LNCaP clone FGC (cell line): ENCODE measurements at regions not wholly inside any gene's neighbourhood (a gene's known extent, or its start where the extent isn't known, plus 50 kb on each side); places are given as distances from the start of the nearest gene placed in this dataset.

Source experiments
- DNase-seq: peaks from one replicate; pipeline ENCODE4 v3.0.0-alpha.2; 2011; ENCODE audit warnings: low read depth
- H3K4me3 ChIP-seq: 2 replicates; pipeline ENCODE4 v1.5.1; 2011; ENCODE audit warnings: mild to moderate bottlenecking, low read depth, low read length, control low read depth
- TF ChIP-seq, protein P1 (sequence below): IDR thresholded peaks from 2 replicates; pipeline ENCODE4 v1.5.1; 2012; ENCODE audit warnings: mild to moderate bottlenecking; ENCODE audit not compliant: control insufficient read depth, insufficient read depth; ENCODE audit errors: extremely low read depth

DNA sequence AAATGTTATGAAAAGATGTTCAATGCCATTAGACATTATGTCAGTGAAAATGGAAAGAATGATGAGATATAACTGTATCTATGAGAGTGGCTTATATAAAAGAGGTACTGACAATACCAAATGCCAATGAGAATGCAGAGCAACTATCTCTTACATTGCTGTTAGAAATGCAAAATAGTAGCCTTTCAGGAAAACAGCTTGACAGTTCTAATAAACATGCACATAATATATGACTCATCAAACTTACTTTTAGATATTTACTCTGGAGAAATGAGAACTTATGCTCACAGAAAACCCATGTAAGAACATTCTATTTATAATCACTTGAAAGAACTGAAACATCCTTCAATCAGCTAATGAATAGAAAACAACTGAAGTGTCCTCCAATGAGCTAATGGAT lies 996.7 kb upstream of the ADGRL4 start:
- TF ChIP-seq, protein P1, sequence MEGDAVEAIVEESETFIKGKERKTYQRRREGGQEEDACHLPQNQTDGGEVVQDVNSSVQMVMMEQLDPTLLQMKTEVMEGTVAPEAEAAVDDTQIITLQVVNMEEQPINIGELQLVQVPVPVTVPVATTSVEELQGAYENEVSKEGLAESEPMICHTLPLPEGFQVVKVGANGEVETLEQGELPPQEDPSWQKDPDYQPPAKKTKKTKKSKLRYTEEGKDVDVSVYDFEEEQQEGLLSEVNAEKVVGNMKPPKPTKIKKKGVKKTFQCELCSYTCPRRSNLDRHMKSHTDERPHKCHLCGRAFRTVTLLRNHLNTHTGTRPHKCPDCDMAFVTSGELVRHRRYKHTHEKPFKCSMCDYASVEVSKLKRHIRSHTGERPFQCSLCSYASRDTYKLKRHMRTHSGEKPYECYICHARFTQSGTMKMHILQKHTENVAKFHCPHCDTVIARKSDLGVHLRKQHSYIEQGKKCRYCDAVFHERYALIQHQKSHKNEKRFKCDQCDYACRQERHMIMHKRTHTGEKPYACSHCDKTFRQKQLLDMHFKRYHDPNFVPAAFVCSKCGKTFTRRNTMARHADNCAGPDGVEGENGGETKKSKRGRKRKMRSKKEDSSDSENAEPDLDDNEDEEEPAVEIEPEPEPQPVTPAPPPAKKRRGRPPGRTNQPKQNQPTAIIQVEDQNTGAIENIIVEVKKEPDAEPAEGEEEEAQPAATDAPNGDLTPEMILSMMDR, result no peak
- no peak for DNase-seq
- no peak overlapping the region for H3K4me3 ChIP-seq

DNA sequence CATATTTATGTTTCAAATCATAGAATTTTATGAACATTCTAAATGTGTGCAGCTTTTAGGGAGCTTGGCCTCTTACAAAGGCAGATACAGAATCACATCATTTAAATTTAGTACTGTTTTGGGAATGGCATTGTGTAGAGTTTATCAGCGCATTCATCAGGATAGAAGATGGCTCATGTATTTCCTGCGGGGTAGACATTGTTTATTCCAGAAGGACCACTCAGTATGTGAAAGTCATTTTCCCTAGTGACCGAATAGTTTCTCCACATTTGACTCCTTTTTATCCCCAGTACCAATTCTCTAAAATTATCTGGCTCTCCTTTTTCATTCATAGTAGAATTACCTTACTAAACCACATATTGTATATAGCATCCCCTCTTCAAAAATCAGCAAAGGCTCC lies 981.9 kb upstream of the ADGRL4 start:
- TF ChIP-seq, protein P1, result no peak
- no peak overlapping the region for H3K4me3 ChIP-seq
- no peak for DNase-seq

- peak; percentile 3 for DNase-seq
- TF ChIP-seq, protein P1, result no peak
- no peak overlapping the region for H3K4me3 ChIP-seq
These were observed 975.7 kb upstream of the ADGRL4 start for GRCh38 chr1:79982211-79982610.

DNA sequence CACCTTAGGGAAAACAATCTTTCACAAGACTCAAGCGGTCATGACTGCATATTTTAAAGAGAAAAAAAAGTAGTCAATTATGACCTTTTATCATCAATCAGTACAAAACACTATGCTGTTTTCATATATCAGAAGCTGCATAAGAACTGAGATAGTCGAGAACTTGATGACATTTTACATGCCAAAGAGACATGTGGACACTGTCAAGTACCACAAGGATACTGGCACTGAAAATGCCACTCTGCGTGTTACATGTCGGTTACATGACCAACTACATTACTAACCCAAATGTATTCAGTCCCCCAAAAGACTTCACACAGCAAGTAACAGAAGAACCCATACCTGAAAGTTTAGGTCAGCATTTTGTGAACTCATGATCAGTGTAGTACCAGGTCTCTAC lies 975.0 kb upstream of the ADGRL4 start:
- TF ChIP-seq, protein P1, result no peak
- no peak overlapping the region for H3K4me3 ChIP-seq
- DNase-seq, result no peak

GRCh38 chr1:79979346-79979745 lies 972.8 kb upstream of the ADGRL4 start:
- no peak overlapping the region for H3K4me3 ChIP-seq
- no peak for DNase-seq
- TF ChIP-seq, protein P1, result no peak

- H3K4me3 ChIP-seq, result no peak overlapping the region
- TF ChIP-seq, protein P1, result no peak
- DNase-seq, result no peak
These were observed 969.8 kb upstream of the ADGRL4 start for GRCh38 chr1:79976287-79976686.

DNA sequence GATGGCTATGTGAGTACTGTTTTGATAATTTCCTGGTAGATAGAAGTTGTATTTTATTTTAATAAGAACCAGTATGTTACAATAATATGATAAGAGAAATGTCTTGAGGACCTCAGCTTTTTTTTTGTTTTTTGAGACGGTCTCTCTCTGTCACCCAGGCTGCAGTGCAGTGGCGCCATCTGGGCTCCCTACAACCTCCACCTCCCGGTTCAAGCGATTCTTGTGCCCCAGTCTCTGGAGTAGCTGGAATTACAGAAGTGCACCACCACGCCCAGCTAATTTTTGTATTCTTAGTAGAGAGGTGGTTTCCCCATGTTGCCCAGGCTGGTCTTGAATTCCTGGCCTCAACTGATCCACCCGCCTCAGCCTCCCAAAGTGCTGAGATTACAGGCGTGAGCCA lies 968.1 kb upstream of the ADGRL4 start:
- H3K4me3 ChIP-seq, result no peak overlapping the region
- TF ChIP-seq, protein P1, result no peak; the same call in 1 of the 2 replicates
- no peak for DNase-seq
